CD4-positive, alpha-beta T cell treated with Interleukin-4 for 4 hours (primary cell): ENCODE measurements at regions not wholly inside any gene's neighbourhood (a gene's known extent, or its start where the extent isn't known, plus 50 kb on each side); places are given as distances from the start of the nearest gene placed in this dataset.

Source experiments
- DNase-seq: peaks from one replicate; pipeline ENCODE4 v3.0.0-alpha.2; 2020

GRCh38 chr2:139940686-139941085, 1160.5 kb upstream of the NXPH2 start:
- DNase-seq: no peak

- no peak for DNase-seq
Observed at GRCh38 chr2:139925903-139926302, 1145.7 kb upstream of the NXPH2 start.

GRCh38 chr2:139924070-139924469, 1143.9 kb upstream of the NXPH2 start:
- no peak for DNase-seq

GRCh38 chr2:139918982-139919381, 1138.8 kb upstream of the NXPH2 start:
- DNase-seq: no peak

GRCh38 chr2:139917690-139918384, 1137.6 kb upstream of the NXPH2 start:
- DNase-seq: no peak

- no peak for DNase-seq
Observed at GRCh38 chr2:139916822-139917221, 1136.6 kb upstream of the NXPH2 start.

GRCh38 chr2:139911160-139911559, 1131.0 kb upstream of the NXPH2 start:
- no peak for DNase-seq

- no peak for DNase-seq
Observed at GRCh38 chr2:139909136-139909535, 1128.9 kb upstream of the NXPH2 start.

GRCh38 chr2:139905624-139906023, 1125.4 kb upstream of the NXPH2 start:
- no peak for DNase-seq

- no peak for DNase-seq
Observed at GRCh38 chr2:139891636-139892035, 1111.4 kb upstream of the NXPH2 start.

- no peak for DNase-seq
Observed at GRCh38 chr2:139885921-139886498, 1105.8 kb upstream of the NXPH2 start.

GRCh38 chr2:139876964-139877363, 1096.8 kb upstream of the NXPH2 start:
- no peak for DNase-seq

GRCh38 chr2:139876321-139876720, 1096.1 kb upstream of the NXPH2 start:
- DNase-seq: no peak

- no peak for DNase-seq
Observed at GRCh38 chr2:139872503-139872902, 1092.3 kb upstream of the NXPH2 start.

- no peak for DNase-seq
Observed at GRCh38 chr2:139872032-139872431, 1091.8 kb upstream of the NXPH2 start.

GRCh38 chr2:139867601-139868226, 1087.5 kb upstream of the NXPH2 start:
- no peak for DNase-seq

- DNase-seq: no peak
Observed at GRCh38 chr2:139864821-139865302, 1084.7 kb upstream of the NXPH2 start.

GRCh38 chr2:139854769-139855483, 1074.7 kb upstream of the NXPH2 start:
- DNase-seq: no peak

- no peak for DNase-seq
Observed at GRCh38 chr2:139850254-139850890, 1070.2 kb upstream of the NXPH2 start.

- no peak for DNase-seq
Observed at GRCh38 chr2:139836769-139837168, 1056.6 kb upstream of the NXPH2 start.

GRCh38 chr2:139835101-139835500, 1054.9 kb upstream of the NXPH2 start:
- no peak for DNase-seq

- DNase-seq: no peak
Observed at GRCh38 chr2:139828011-139828410, 1047.8 kb upstream of the NXPH2 start.

- no peak for DNase-seq
Observed at GRCh38 chr2:139825726-139826125, 1045.5 kb upstream of the NXPH2 start.
